ENCODE measurements at regions not wholly inside any gene's neighbourhood (a gene's known extent, or its start where the extent isn't known, plus 50 kb on each side); places are given as distances from the start of the nearest gene placed in this dataset.

- TF ChIP-seq, protein P1, sequence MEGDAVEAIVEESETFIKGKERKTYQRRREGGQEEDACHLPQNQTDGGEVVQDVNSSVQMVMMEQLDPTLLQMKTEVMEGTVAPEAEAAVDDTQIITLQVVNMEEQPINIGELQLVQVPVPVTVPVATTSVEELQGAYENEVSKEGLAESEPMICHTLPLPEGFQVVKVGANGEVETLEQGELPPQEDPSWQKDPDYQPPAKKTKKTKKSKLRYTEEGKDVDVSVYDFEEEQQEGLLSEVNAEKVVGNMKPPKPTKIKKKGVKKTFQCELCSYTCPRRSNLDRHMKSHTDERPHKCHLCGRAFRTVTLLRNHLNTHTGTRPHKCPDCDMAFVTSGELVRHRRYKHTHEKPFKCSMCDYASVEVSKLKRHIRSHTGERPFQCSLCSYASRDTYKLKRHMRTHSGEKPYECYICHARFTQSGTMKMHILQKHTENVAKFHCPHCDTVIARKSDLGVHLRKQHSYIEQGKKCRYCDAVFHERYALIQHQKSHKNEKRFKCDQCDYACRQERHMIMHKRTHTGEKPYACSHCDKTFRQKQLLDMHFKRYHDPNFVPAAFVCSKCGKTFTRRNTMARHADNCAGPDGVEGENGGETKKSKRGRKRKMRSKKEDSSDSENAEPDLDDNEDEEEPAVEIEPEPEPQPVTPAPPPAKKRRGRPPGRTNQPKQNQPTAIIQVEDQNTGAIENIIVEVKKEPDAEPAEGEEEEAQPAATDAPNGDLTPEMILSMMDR (IDR thresholded peaks at IDR 0.05 in 2 of 3, conservative IDR thresholded peaks at IDR 0.05 in 1 of 3; ENCODE audit: borderline replicate concordance in 1 of 3, insufficient read depth in 1 of 3, low read depth in 2 of 3, low read length in 2 of 3), result no peak
- peak; percentile 23; the same call in 1 of the 2 replicates for TF ChIP-seq RAD21 (IDR thresholded peaks at IDR 0.05; ENCODE audit: low read depth)
- TF ChIP-seq ZNF274 (IDR thresholded peaks at IDR 0.05; ENCODE audit: low read depth, low read length), result no peak
- TF ChIP-seq REST (IDR thresholded peaks at IDR 0.05; ENCODE audit: low read depth), result no peak
- peak; percentile 83 for TF ChIP-seq SIN3A (IDR thresholded peaks at IDR 0.05; ENCODE audit: low read depth)
- no peak for TF ChIP-seq ELF1 (IDR thresholded peaks at IDR 0.05; ENCODE audit: borderline replicate concordance, low read depth)
- peak; percentile 16; the same call in 1 of the 2 replicates for TF ChIP-seq SRF (IDR thresholded peaks at IDR 0.05; ENCODE audit: low read depth)
- TF ChIP-seq EGR1 (IDR thresholded peaks at IDR 0.05; ENCODE audit: low read depth), result no peak
- peak; percentile 91 for TF ChIP-seq FOSL1 (IDR thresholded peaks at IDR 0.05; ENCODE audit: low read depth)
- peak; percentile 99 for TF ChIP-seq CEBPB (IDR thresholded peaks at IDR 0.05; ENCODE audit: low read depth)
- no peak for TF ChIP-seq ZFX (IDR thresholded peaks at IDR 0.05)
- peak; percentile 79 for TF ChIP-seq MAX (IDR thresholded peaks at IDR 0.05)
- peak; percentile 63 for TF ChIP-seq TCF7L2 (IDR thresholded peaks at IDR 0.05; ENCODE audit: borderline replicate concordance, extremely low read depth, insufficient read depth, insufficient read length)
- TF ChIP-seq POLR2A (IDR thresholded peaks at IDR 0.05; ENCODE audit: borderline replicate concordance, extremely low read depth, insufficient read depth, insufficient read length), result no peak
- TF ChIP-seq SP1 (IDR thresholded peaks at IDR 0.05; ENCODE audit: low read depth), result peak; percentile 96
These were observed 56.7 kb upstream of the FHL2 start (continued) for GRCh38 chr2:105455488-105456003.

Data from HCT116 (cell line).